NB4 (cell line): ENCODE measurements at regions not wholly inside any gene's neighbourhood (a gene's known extent, or its start where the extent isn't known, plus 50 kb on each side); places are given as distances from the start of the nearest gene placed in this dataset.

Source experiments
- DNase-seq: peaks from one replicate; pipeline ENCODE4 v3.0.0; 2010; ENCODE audit warnings: low read depth
- H3K4me3 ChIP-seq: one replicate; pipeline ENCODE4 v1.5.1; 2011; ENCODE audit warnings: mild to moderate bottlenecking, low read depth, low read length, moderate library complexity
- CTCF ChIP-seq: IDR thresholded peaks from one replicate; pipeline ENCODE4 v1.5.1; 2012; ENCODE audit warnings: low read depth, low read length
- MAX ChIP-seq: IDR thresholded peaks from 2 replicates; pipeline ENCODE4 v1.6.1; 2011; ENCODE audit warnings: low read depth, low read length
- MYC ChIP-seq: IDR thresholded peaks from 2 replicates; pipeline ENCODE4 v1.6.1; 2011; ENCODE audit warnings: low read depth, low read length
- POLR2A ChIP-seq: IDR thresholded peaks from 2 replicates; pipeline ENCODE4 v1.6.1; 2011; ENCODE audit warnings: mild to moderate bottlenecking; ENCODE audit not compliant: insufficient read length; ENCODE audit errors: extremely low read depth

- no peak for DNase-seq
- no peak overlapping the region for H3K4me3 ChIP-seq
- TF ChIP-seq MAX (no peak), CTCF (no peak), MYC (no peak), POLR2A (no peak)
These were observed 246.8 kb downstream of the ADGRG6 start for GRCh38 chr6:142548566-142548965.

GRCh38 chr6:142550310-142551063 lies 248.7 kb downstream of the ADGRG6 start:
- TF ChIP-seq MAX (no peak), CTCF (no peak), MYC (no peak), POLR2A (no peak)
- no peak overlapping the region for H3K4me3 ChIP-seq
- no peak for DNase-seq

GRCh38 chr6:142551274-142551811 lies 249.5 kb downstream of the ADGRG6 start:
- DNase-seq: peak; percentile 4
- H3K4me3 ChIP-seq: no peak overlapping the region
- TF ChIP-seq MYC (no peak), CTCF (no peak), MAX (no peak), POLR2A (no peak)

GRCh38 chr6:142558786-142559185 lies 257.0 kb downstream of the ADGRG6 start:
- H3K4me3 ChIP-seq: no peak overlapping the region
- no peak for DNase-seq
- no peak for TF ChIP-seq MYC
- no peak for TF ChIP-seq CTCF
- TF ChIP-seq POLR2A: no peak
- TF ChIP-seq MAX: no peak

- H3K4me3 ChIP-seq: no peak overlapping the region
- no peak for TF ChIP-seq CTCF
- no peak for TF ChIP-seq MAX
- TF ChIP-seq MYC: no peak
- no peak for TF ChIP-seq POLR2A
- DNase-seq: no peak
These were observed 259.9 kb downstream of the ADGRG6 start for GRCh38 chr6:142561511-142562265.
